ENCODE measurements at regions not wholly inside any gene's neighbourhood (a gene's known extent, or its start where the extent isn't known, plus 50 kb on each side); places are given as distances from the start of the nearest gene placed in this dataset.

DNA sequence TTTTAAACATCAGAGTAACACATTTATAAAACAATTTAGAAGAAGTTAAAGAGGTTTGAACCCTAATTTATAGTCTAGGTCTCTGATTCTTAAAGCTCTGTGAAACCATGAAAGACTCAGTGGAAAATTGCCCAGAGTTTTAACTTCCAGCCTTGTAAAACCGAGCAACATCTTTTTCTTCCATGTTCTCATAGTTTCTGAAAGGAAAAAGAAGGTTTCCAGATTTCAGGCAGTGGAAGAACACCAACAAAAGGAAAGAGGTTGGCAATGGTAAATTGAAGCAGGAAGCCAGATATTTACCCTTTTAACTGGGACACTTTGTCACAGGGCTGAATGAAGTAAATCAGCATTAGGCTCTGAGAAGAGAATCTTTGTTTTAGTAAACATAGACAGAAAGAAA, 1999.3 kb downstream of the MAT2B start:
- DNase-seq (ENCODE audit: insufficient read length, low spot score) = no peak
- FAIRE-seq = no peak
- no peak for TF ChIP-seq POLR2A (IDR thresholded peaks at IDR 0.05; ENCODE audit: low read depth, low read length)

- DNase-seq (ENCODE audit: insufficient read length, low spot score) (no peak), FAIRE-seq (no peak)
- TF ChIP-seq POLR2A (IDR thresholded peaks at IDR 0.05; ENCODE audit: low read depth, low read length) = no peak
Observed at GRCh38 chr5:165508286-165508685, 2002.9 kb downstream of the MAT2B start.

DNA sequence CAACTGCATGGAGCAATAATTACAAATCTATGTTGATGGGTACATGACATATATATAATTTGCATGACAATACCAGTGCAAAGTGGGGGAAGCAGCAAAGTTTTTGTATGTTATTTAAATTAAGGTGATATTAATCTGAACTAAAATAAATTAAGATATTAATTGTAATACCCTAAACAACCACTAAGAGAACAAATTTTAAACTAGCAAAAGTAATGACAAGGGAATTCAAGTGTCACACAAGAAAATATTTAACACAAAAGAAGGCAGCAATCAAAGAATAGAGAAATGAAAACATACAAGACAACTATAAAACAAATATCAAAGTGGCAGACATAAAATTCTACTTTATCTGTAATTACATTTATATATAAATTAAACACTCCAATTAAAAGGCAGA, 2003.4 kb downstream of the MAT2B start:
- DNase-seq (ENCODE audit: insufficient read length, low spot score) (no peak), FAIRE-seq (no peak)
- no peak for TF ChIP-seq POLR2A (IDR thresholded peaks at IDR 0.05; ENCODE audit: low read depth, low read length)

GRCh38 chr5:165521816-165522610, 2016.6 kb downstream of the MAT2B start:
- FAIRE-seq = no peak
- TF ChIP-seq POLR2A (IDR thresholded peaks at IDR 0.05; ENCODE audit: low read depth, low read length) = no peak
- no peak for DNase-seq (ENCODE audit: insufficient read length, low spot score)

- FAIRE-seq = no peak
- no peak for DNase-seq (ENCODE audit: insufficient read length, low spot score)
- TF ChIP-seq POLR2A (IDR thresholded peaks at IDR 0.05; ENCODE audit: low read depth, low read length) = no peak
Observed at GRCh38 chr5:165525271-165525670, 2019.9 kb downstream of the MAT2B start.

- no peak for FAIRE-seq
- TF ChIP-seq POLR2A (IDR thresholded peaks at IDR 0.05; ENCODE audit: low read depth, low read length) = no peak
- DNase-seq (ENCODE audit: insufficient read length, low spot score) = no peak
Observed at GRCh38 chr5:165526357-165526756, 2020.9 kb downstream of the MAT2B start.

GRCh38 chr5:165527577-165527976, 2022.2 kb downstream of the MAT2B start:
- DNase-seq (ENCODE audit: insufficient read length, low spot score) (no peak), FAIRE-seq (no peak)
- no peak for TF ChIP-seq POLR2A (IDR thresholded peaks at IDR 0.05; ENCODE audit: low read depth, low read length)

- FAIRE-seq (no peak), DNase-seq (ENCODE audit: insufficient read length, low spot score) (no peak)
- no peak for TF ChIP-seq POLR2A (IDR thresholded peaks at IDR 0.05; ENCODE audit: low read depth, low read length)
Observed at GRCh38 chr5:165538065-165538464, 2032.6 kb downstream of the MAT2B start.

GRCh38 chr5:165559645-165560044, 2054.2 kb downstream of the MAT2B start:
- DNase-seq (ENCODE audit: insufficient read length, low spot score) (no peak), FAIRE-seq (no peak)
- no peak for TF ChIP-seq POLR2A (IDR thresholded peaks at IDR 0.05; ENCODE audit: low read depth, low read length)

DNA sequence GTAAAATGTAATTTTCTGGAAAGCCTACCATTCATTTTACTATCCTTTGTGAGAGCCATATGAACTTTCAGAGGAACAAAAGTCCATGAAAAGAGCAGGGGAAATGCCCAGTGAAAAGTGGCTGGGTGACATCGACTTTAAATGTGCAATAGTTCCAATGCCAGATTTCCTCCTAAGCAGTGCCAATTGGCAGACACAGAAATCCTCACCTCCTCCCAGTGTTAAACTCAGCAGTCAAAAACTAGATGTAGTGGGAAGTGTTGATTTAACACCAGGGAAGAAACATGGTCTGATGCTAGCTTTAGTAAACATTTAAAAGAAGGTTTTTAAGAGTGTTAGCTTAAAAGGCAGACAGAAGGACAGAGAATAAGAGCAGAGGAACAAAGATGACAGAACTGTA, 2055.2 kb downstream of the MAT2B start:
- DNase-seq (ENCODE audit: insufficient read length, low spot score) (no peak), FAIRE-seq (no peak)
- TF ChIP-seq POLR2A (IDR thresholded peaks at IDR 0.05; ENCODE audit: low read depth, low read length) = no peak

- FAIRE-seq = no peak
- no peak for TF ChIP-seq POLR2A (IDR thresholded peaks at IDR 0.05; ENCODE audit: low read depth, low read length)
- no peak for DNase-seq (ENCODE audit: insufficient read length, low spot score)
Observed at GRCh38 chr5:165565911-165566310, 2060.5 kb downstream of the MAT2B start.

- FAIRE-seq = no peak
- no peak for TF ChIP-seq POLR2A (IDR thresholded peaks at IDR 0.05; ENCODE audit: low read depth, low read length)
Observed at GRCh38 chr5:165569551-165569950, 2064.1 kb downstream of the MAT2B start.

GRCh38 chr5:165573445-165573844, 2068.0 kb downstream of the MAT2B start:
- FAIRE-seq (no peak), DNase-seq (ENCODE audit: insufficient read length, low spot score) (no peak)
- no peak for TF ChIP-seq POLR2A (IDR thresholded peaks at IDR 0.05; ENCODE audit: low read depth, low read length)

More at GRCh38 chr5:165569551-165569950, 2064.1 kb downstream of the MAT2B start:
- no peak for DNase-seq (ENCODE audit: insufficient read length, low spot score)

- TF ChIP-seq POLR2A (IDR thresholded peaks at IDR 0.05; ENCODE audit: low read depth, low read length) = no peak
- DNase-seq (ENCODE audit: insufficient read length, low spot score) (no peak), FAIRE-seq (no peak)
Observed at GRCh38 chr5:165574100-165574499, 2068.7 kb downstream of the MAT2B start.

DNA sequence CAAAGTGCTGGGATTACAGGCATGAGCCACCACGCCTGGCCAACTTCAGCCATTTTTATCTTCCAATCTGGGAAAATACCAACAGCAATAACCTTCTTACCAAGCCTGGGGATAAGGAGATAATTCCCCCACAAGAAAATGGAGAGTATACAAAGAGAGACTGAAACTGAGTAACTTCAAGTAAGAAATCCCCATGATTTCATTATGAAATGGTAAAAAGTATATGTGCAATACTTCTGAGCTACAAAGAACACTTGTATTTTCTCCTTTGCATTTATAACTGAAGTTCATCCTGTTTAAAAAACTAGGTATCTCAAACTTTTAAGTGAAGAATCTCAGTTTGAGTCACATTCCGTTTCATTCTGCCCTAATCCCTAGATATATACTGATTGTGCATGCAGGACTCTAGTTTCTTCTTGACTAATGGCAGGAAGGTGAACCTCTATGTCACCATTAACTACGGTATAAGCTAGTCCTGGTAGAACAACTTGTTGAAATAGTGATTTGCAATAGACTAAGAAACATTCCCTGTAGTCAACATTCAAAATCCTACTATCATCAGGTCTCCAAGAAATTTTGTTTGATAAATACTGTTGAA, 2071.4 kb downstream of the MAT2B start:
- DNase-seq (ENCODE audit: insufficient read length, low spot score) (no peak), FAIRE-seq (no peak)
- TF ChIP-seq POLR2A (IDR thresholded peaks at IDR 0.05; ENCODE audit: low read depth, low read length) = no peak

Data from H54 (cell line).